Tibial nerve (tissue), 4 donors: ENCODE measurements at regions not wholly inside any gene's neighbourhood (a gene's known extent, or its start where the extent isn't known, plus 50 kb on each side); places are given as distances from the start of the nearest gene placed in this dataset.
"Not testable (repeated sequence)": the region's sequence is repeated elsewhere in the genome, so short reads cannot be mapped to it uniquely, and the experiment has no call there.

Source experiments
- DNase-seq, 2 donors: peaks; one replicate each; pipeline ENCODE4 v3.0.0-alpha.2; 2019; ENCODE audit warnings: low spot score in 2 of 2
- H3K27ac ChIP-seq, 4 donors: fragments of 200-600 bp; sonication (generic) in 3 of 4; one replicate each; pipeline ENCODE4 v1.5.1; 2017 to 2019; ENCODE audit warnings: mild to moderate bottlenecking in 1 of 4
- H3K27me3 ChIP-seq, 2 donors: fragments of 200-600 bp; sonication (generic) in 1 of 2; one replicate each; pipeline versions ENCODE4 v1.5.1 to v1.6.0; 2017 to 2019
- H3K36me3 ChIP-seq, 3 donors: fragments of 200-600 bp; sonication (generic); one replicate each; pipeline ENCODE4 v1.5.1; 2018 to 2019
- H3K4me1 ChIP-seq, 4 donors: fragments of 200-600 bp; sonication (generic) in 3 of 4; one replicate each; pipeline ENCODE4 v1.5.1; 2017 to 2019
- H3K4me3 ChIP-seq, 4 donors: fragments of 200-600 bp; sonication (generic) in 3 of 4; one replicate each; pipeline ENCODE4 v1.5.1; 2017 to 2019; ENCODE audit warnings: mild to moderate bottlenecking in 1 of 4, moderate library complexity in 1 of 4
- H3K9me3 ChIP-seq, 4 donors: fragments of 200-600 bp; sonication (generic) in 3 of 4; one replicate each; pipeline ENCODE4 v1.5.1; 2017 to 2019
- CTCF ChIP-seq, 5 experiments: fragments of 200-600 bp in 3 of 5; fragments of 450-650 bp in 2 of 5; sonication (generic) in 3 of 5; IDR thresholded peaks; one replicate each; pipeline ENCODE4 v1.5.1; 2016 to 2019; ENCODE audit warnings: antibody characterized with exemption in 5 of 5, mild to moderate bottlenecking in 3 of 5, moderate library complexity in 2 of 5
- EP300 ChIP-seq, 2 donors: sonication (generic); formaldehyde crosslinking; IDR thresholded peaks; one replicate each; pipeline ENCODE4 v1.6.1; 2017; ENCODE audit warnings: antibody characterized with exemption in 2 of 2, mild to moderate bottlenecking in 1 of 2
- POLR2A ChIP-seq, 2 donors: fragments of 450-650 bp; IDR thresholded peaks; one replicate each; pipeline ENCODE4 v1.6.1; 2017; ENCODE audit warnings: antibody characterized with exemption in 2 of 2, mild to moderate bottlenecking in 2 of 2, moderate library complexity in 2 of 2
- WGBS, 2 donors: methylation state at CpG; one replicate each; pipeline ENCODE4 v1.1.5; 2018; 5-methylcytosine and 5-hydroxymethylcytosine counted together

GRCh38 chr16:26712876-26713275 lies 353.9 kb upstream of the C16orf82 start:
- Histone ChIP-seq H3K27ac (no peak overlapping the region), H3K4me1 (no peaks in the 10 kb centered on the region), H3K27me3 (no peaks in the 10 kb centered on the region), H3K36me3 (no peaks in the 10 kb centered on the region), H3K4me3 (no peak overlapping the region), H3K9me3 (no peaks in the 10 kb centered on the region)
- TF ChIP-seq EP300 (IDR thresholded peaks at IDR 0.05): no peak
- no peak for TF ChIP-seq CTCF (IDR thresholded peaks at IDR 0.05)
- TF ChIP-seq POLR2A (IDR thresholded peaks at IDR 0.05): no peak
- WGBS, 2 donors: 56 to 73% methylated on average over 6 of the region's 6 CpGs
- DNase-seq: no peak

GRCh38 chr16:26715969-26716368 lies 350.8 kb upstream of the C16orf82 start:
- no peak overlapping the region for H3K27ac ChIP-seq
- H3K9me3 ChIP-seq: no peaks in the 10 kb centered on the region
- H3K36me3 ChIP-seq: no peaks in the 10 kb centered on the region
- no peak for DNase-seq
- H3K4me1 ChIP-seq: no peaks in the 10 kb centered on the region
- no peaks in the 10 kb centered on the region for H3K27me3 ChIP-seq
- H3K4me3 ChIP-seq: no peak overlapping the region
- TF ChIP-seq CTCF (IDR thresholded peaks at IDR 0.05) (no peak), POLR2A (IDR thresholded peaks at IDR 0.05) (no peak), EP300 (IDR thresholded peaks at IDR 0.05) (no peak)
- 95 to 97% methylated on average over 1 of the region's 1 CpG for WGBS, 2 donors

- Histone ChIP-seq H3K4me1 (no peaks in the 10 kb centered on the region), H3K27me3 (no peaks in the 10 kb centered on the region), H3K36me3 (no peaks in the 10 kb centered on the region), H3K27ac (no peak overlapping the region), H3K9me3 (no peaks in the 10 kb centered on the region), H3K4me3 (no peak overlapping the region)
- DNase-seq: no peak
- WGBS, 2 donors: 66 to 71% methylated on average over 5 of the region's 5 CpGs
- TF ChIP-seq POLR2A (IDR thresholded peaks at IDR 0.05): no peak
- TF ChIP-seq CTCF (IDR thresholded peaks at IDR 0.05): no peak
- no peak for TF ChIP-seq EP300 (IDR thresholded peaks at IDR 0.05)
Observed at GRCh38 chr16:26717826-26718225, 348.9 kb upstream of the C16orf82 start.

- H3K27me3 ChIP-seq: no peaks in the 10 kb centered on the region
- H3K9me3 ChIP-seq: no peaks in the 10 kb centered on the region
- H3K4me3 ChIP-seq: no peak overlapping the region
- 83 to 89% methylated on average over 6 of the region's 6 CpGs for WGBS, 2 donors
- no peak overlapping the region for H3K27ac ChIP-seq
- no peaks in the 10 kb centered on the region for H3K4me1 ChIP-seq
- TF ChIP-seq POLR2A (IDR thresholded peaks at IDR 0.05): no peak
- no peaks in the 10 kb centered on the region for H3K36me3 ChIP-seq
- DNase-seq: no peak
Observed at GRCh38 chr16:26721290-26721689, 345.4 kb upstream of the C16orf82 start.

GRCh38 chr16:26721957-26722356 lies 344.8 kb upstream of the C16orf82 start:
- 92 to 94% methylated on average over 3 of the region's 3 CpGs for WGBS, 2 donors
- not testable (repeated sequence) for H3K4me3 ChIP-seq, H3K27ac ChIP-seq, H3K27me3 ChIP-seq, DNase-seq, H3K4me1 ChIP-seq, H3K9me3 ChIP-seq, H3K36me3 ChIP-seq

GRCh38 chr16:26724189-26724588 lies 342.5 kb upstream of the C16orf82 start:
- H3K4me3 ChIP-seq: no peak overlapping the region
- H3K36me3 ChIP-seq: no peaks in the 10 kb centered on the region
- 51 to 54% methylated on average over 8 of the region's 8 CpGs for WGBS, 2 donors
- H3K4me1 ChIP-seq: no peaks in the 10 kb centered on the region
- no peaks in the 10 kb centered on the region for H3K9me3 ChIP-seq
- no peaks in the 10 kb centered on the region for H3K27me3 ChIP-seq
- TF ChIP-seq CTCF (IDR thresholded peaks at IDR 0.05): no peak
- no peak for TF ChIP-seq POLR2A (IDR thresholded peaks at IDR 0.05)
- no peak for TF ChIP-seq EP300 (IDR thresholded peaks at IDR 0.05)
- H3K27ac ChIP-seq: no peak overlapping the region
- DNase-seq: no peak
